ENCODE measurements at regions not wholly inside any gene's neighbourhood (a gene's known extent, or its start where the extent isn't known, plus 50 kb on each side); places are given as distances from the start of the nearest gene placed in this dataset.

DNA sequence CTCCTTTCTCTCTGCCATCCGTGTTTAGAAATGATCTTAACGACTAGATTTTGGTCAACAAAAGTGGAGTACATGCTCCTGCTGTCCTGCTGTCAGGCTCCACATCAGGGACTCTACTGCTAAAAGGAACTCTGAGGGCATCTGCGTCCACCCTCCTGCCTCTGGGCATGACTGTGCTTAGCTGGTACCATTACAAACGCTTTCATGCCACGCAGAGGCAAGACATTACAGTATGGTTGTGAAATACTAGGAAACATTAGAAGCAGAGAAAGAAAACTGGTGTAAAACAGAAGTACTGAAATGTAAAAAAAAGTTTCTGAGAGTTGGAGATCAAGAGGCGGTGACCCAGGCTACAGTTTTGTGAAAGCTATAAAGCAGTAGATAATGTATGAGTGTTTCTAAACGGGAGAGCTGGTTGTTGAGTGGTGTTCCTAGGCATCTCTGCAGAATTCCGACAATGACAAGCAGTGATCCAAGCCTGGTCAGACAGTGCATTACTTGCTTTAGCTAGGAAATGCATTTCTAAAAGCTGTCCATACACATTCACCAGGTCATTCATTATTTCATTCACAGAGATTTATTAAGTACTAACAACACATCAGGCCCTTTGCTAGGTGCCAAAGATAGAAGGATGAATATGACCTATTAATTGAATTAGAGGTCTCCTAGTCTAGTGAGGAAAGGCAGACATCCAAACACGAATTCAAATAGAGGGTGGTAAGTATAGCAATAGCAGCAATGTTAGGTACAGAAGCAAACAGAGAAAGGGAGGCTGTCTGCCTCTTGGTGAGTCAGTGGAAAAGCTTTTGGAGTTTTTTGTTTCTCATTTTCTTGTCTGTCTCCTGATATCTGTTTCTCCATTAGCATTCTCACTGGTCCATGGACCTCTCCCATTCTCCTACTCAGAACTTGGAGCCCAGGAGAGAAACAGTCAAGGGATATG lies 401.9 kb downstream of the LMO4 start:
- no peak for DNase-seq

DNA sequence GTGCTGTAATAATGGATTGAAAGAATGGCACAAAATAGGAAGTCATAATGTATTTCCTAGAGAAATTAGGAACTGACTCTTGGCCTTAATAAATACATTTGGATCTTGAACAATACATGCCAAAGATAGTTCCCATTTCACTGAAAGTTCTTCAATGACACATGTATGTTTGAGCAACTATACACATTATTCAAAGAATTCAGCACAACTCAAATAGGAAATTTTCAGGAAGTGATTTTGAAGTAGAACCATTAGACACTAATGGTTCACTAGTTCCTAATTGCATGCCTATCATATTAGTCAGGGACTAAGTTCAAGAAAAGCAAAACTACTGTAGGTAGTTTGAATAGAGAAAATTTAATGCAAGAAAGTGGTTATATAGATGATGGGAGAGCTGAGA lies 404.7 kb downstream of the LMO4 start:
- no peak for DNase-seq

DNA sequence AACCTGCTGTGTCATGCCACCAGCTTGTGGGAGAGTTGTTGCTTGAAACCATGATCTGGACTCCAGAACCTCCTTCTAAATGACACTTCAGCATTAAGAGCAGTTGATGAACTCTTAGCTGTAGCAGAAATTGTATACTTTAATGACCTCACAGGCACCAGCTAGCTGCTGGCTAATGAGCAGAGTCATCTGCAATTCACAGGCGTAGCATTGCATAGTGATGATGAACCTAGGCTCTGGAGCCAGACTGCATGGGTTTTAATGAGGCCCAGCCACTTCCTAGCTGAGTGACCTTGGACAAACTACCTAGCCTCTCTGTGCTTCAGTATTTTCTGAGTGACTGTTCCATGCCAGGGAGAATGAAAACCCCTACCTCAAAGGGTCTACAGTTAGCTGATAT lies 407.1 kb downstream of the LMO4 start:
- no peak for DNase-seq

DNA sequence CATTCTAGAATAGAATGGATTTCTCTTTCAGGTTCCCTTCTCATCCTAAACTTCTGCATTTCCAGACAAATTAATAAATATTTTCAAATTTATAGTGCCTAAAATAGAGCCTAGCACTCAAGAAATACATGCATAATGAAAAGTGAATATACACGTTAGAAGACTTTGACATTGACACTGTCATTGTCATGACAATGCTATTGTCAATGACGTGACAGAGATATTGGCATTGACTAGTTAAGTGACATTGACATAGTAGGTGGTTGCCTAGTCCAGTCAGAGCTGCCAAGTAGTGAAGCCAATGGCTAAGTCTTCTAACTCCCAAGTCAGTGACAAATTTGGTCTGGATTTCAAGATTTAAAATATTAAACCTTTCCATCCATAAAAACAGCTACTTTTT lies 410.5 kb downstream of the LMO4 start:
- DNase-seq: no peak

DNA sequence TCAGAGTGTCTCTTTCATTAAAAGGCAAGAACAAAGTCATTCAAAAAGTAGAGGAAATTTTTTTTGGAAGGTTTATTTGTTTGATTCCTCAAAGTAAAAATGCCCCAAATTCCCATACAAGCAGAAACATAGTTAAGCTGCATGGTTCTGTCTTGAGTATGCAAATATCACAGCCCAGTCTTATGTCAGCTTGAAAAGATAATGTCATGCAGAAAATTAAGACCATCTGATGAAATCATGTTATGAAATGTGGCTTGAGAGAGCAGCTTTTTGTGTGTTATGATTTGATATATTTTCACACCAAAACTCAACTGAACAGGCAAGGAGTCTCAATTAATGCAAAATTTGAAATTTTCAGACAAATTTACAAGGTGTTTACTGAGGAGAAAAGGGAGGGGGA lies 411.0 kb downstream of the LMO4 start:
- DNase-seq: no peak

DNA sequence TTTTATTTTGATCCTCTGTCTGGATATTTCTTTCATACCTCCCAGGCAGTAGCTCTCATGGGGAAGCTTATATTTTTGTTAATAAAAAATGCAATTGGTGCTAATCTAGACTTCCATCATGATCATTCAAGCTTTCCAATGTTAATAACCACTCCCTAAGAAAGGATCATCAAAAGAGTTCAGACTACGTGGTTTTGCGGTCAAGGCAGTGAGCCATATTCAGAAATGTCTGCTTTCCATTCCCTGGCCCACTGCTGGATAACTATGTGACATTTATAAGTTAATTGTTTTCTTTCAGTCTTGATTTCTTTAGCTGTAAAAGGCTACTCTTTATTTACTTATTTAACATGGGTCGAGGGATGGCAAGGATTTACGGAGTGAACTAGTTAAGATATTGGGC lies 414.6 kb downstream of the LMO4 start:
- DNase-seq: no peak

DNA sequence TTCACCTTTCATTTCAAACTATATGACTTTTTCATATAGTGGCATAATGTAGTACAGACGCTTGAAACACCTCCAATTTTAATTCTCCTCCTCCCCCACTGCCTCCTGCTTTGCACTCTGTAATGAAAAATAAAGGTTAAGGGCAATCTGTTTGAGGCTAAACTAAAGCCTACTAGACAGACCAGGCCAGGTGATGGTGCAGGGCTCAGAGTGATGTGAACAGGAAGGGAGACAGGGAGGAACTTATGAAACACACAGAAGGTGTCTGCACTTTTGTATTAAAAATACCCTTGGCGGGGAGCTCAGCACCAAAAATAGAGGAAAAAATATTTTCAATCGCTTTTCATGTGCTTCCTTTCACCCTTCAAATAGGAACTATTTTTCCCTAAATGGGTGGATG lies 415.4 kb downstream of the LMO4 start:
- no peak for DNase-seq

DNA sequence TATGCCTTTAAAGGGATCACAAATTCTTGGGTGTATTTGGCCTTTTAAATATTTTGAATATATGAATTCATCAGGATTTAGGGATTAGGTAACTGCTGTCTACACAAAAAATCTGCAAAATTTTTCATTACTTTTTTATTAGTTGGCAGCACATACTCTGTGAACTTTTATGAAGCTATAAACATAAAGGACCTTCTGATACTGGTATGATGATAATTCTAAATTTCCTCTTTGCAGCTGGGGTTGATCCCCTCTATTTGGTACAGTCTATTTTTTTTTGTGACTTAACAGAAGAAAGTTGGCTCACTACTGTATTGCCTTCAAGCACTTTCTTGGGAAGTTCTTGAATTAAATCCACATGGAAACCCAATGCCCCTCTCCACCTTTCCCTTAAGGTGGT lies 416.1 kb downstream of the LMO4 start:
- no peak for DNase-seq

DNA sequence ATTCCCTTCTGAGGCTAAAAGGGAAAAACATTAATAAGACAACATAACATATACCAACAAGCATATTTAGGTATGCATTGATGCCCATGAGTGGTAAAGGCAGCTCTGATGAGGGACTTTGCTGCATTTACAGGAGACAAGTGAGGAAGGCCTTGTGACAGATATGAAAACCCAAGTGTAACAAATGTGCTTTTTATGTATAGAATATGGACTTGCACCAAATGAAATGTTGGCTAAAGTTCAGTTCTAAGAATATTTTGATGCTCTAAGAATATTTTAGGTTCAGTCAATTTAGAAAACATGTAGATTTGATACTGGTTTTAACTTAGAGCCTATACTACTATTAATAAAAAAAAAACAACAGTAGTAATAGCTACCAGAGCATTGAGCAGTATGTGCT lies 424.7 kb downstream of the LMO4 start:
- DNase-seq: no peak

DNA sequence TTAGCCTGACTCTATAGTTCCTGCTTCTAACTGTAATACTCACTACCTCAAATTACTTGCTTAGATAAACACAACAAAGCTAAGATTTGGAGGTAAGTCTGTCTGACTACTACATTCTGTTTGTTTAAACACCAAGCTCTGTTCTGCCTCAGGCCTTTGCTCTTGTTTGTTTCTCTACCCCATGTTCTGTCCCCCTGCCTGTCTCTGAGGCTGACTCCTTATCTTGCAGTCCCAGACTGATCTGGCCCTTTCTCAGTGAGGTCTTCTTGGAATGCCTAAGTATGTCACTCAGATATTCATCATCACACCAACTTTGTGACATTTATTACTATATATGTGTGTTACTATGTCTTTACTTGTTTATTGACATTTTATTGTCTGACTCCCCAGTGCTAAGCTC lies 425.5 kb downstream of the LMO4 start:
- no peak for DNase-seq

DNA sequence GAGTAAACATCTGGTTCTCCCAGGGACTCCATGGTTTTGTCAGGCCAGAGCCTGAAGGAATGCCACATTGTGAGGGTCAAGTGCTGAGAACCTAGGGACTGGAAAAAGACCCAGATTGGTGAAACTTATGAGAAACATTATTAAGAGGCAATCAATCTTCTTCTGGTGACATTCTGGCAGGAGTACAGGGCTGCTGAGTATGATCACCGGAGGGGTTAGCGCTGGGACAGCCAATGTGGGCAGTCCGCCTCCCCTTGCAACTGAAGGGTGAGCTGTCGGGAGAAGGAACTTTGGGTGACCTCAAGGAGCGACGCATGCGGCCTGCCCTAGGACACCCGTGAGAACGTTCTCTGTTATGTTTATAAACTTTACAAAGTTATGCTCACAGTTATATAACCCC lies 429.0 kb downstream of the LMO4 start:
- DNase-seq: no peak

DNA sequence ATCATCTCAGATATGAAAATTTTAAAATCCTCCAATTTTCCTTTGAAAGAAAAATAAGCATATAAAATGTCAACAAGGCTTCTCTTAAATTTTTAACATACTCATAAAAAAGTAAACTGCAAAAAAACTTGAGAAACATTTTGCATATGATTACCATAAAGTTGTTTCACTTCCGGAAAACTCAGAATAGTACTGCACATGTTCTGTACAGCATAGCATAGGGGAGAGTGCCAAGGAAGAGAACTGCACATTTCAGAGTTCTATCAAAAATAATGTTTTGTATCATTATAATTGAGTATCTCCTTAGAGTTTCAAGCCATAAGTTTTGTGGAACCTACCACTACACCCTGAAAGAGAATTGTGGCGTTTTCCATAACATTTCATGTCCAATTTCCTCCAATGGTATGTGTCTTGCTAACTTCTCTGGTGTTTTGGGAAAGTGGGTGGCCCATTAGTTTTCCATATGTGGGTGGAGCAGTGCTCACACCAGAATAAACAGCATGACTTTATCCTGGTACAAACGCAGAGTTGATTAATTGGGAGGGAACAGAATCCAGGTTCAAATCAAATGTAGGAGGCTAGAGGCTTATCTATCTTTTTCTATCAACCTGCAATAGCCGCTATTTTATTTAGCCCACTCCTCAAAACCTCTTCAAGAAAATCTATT lies 430.9 kb downstream of the LMO4 start:
- DNase-seq: no peak

DNA sequence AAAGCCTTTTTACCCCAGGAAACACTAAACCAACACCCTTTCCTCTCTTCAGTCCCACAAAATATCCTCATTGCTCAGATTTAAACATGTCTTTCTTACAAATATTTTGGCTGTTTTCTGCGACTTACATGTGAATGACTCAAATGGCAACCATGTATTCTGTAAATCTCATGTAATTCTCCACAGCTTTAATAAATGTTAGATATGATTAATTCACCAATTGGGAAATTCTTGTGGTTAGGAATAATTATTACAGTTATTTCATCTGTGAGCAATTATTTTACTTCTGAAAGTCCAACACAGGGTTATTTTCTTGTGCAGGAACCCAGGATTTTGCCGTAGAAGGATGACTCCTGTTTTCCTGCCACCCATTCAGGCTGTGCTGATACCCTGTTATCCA lies 431.5 kb downstream of the LMO4 start:
- DNase-seq: no peak

DNA sequence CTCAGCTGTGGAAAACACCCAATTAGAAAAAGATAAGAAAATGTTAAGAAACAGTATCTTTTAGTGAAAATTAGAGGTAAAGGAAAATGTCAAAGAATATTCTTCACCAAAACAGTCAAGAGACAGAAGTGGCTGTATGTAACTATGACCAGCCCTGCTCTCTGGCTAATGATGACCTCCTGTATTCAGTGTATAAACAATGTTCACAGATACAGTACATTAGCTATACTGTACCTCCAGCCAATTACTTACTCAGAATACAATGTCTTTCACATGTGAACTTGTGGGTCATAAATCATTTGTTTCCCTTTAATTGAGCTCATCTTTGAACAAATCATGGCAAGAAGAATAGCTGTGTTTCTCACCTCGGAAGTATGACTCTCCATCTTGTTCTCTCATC lies 432.0 kb downstream of the LMO4 start:
- no peak for DNase-seq

DNA sequence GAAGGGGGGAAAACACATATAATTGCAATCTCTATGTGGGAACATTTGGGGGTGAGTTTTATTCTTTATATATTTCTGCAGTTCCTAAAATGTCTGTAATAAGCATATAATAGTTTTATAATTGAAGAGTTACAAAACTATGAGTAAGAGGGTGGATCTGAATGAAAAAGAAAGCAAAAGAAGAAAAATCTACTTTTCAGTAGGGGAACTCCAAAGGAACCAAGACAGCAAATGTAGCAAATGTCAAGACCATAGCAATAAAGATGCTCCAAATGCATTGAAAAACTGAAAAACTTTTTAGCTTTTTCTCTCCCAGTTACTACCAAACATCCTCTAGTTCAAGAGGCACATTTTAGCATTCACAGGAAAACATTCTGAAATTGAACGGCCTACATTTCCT lies 434.8 kb downstream of the LMO4 start:
- no peak for DNase-seq

DNA sequence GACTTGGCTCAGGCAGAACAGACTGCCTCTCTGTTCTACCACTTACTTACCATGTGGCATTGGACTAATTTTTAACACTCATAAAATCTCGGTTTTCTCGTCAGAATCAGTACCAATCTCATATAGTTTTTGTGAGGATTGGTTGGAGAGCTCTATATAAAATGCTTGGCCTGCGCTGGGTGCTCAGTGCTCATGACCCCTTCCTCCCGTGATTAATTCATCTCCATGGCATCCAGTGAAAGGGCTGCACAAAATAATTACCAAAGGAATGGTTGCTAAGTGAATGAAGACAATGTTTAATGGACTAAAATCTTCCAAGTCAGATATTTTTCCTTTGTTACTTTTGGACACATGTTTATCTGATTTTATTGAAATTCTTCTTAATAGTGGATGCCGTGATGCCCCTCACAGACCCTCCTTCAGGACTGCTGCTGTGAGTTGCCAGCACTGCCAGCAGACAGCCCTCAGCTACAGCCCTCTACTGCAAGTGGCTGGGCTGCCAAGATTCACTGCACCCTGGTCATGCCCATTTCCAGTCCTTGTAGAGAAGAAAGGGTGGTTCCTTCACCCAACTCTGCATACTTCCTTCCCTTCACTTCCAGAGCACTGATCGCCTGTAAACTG lies 436.5 kb downstream of the LMO4 start:
- DNase-seq: no peak

DNA sequence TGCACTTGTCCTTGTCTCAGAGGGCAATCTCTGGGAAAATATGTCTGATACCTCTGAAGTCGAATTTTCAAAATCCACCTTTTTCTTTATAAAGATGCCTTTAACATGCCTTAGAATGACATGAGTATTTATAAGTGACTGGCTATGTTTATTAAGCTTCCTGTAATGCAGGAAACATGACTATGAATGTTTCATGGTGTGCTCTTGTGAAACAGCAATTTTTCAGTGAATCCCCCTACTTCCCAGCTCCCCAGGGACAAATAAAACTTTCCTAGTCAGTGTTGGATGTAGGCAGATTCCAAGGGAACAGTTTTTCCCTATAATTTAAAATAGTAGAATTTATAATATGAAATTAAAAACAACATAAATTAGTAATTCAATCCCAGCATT lies 437.0 kb downstream of the LMO4 start:
- no peak for DNase-seq

DNA sequence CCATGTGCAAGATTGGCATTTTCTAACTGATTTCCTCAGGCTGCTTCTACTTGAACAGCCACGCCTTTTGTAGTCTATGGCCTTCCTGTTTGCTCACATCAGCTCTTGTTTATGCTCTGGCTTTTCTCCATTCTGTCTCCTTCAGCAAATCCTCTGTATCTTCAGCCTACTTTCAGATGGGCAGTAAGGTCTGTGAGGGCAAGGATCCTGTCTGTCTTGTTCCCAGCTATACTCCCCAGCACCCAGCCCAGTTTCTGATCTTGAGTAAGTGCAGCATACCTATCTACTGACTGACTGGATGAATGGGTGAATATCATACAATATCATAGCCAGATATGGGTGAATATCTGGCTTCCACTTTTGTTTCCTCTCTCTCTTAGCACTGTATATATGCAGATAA lies 438.1 kb downstream of the LMO4 start:
- DNase-seq: no peak

DNA sequence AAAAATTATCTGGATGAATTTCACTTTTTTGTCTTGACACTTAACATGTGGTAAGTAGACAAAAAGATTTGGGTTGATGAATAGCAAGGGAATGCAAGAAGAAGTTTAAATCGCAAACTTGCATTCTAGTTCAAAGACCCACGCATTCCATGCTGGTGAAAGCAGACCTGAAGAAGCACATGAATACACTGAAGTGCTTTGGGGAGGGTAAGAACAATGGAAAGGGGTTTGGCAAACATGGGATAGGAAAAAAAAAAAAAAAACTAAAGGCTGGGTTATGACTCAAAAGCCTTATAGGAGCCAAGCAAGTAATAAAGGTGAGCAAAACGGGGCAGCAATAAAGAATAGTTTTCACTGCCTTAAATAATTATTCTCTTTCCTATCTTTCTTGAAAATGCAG lies 450.2 kb downstream of the LMO4 start:
- DNase-seq: no peak

DNA sequence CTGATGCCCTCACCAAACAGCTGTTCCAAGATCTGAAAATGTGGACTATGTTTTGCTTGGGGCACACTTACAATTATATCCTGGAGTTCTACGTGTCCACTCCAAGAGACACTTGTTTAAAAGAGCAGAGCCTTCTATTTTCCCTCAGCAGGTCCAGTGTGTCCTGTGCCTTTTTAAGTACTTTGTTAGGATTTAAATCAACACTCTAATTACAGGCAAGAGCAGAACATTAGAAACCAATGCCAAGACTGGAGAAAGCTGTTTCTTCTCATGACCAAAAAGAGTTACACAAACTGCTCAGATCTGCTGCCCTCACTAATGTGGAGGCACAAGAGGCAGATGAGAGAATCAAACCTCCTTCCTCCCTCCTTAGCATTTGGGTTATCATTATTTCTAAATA lies 452.9 kb downstream of the LMO4 start:
- DNase-seq: no peak

DNA sequence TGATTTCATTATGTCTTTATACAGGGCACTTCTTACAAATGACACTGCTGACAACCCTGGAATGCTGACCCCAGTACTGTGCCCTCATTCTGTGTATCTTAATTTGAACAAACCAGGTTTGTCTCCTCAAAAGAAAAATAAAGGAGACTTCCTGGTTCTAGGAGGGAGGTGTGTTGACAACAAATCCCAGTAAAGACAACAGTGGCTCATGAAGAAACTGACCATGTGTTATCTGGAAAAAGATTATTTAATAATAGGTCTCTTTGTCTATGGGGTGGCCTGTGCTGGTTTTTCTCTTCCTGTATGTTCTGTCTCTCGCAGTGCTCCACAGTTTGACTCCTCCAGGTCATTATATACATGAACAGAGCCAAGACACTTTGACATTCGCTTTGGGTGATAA lies 454.6 kb downstream of the LMO4 start:
- no peak for DNase-seq

DNA sequence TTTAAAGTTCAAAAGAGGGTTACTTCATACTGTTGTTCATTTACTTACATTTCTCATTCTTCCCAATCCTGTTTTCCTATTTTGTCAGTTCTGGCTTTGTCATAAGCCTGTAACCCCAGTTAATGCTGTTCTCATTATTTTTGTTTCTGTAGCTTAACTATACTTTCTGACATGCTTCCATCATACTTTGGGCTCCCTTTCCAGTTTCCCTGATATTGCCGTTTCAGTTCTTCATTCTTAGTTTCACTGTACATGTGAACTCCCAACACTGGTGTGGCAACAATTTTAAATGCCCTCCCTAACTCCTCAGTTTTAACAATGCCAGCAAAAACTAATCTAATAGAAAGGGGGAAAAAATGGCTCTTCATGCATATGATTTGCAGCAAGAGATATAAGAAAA lies 456.7 kb downstream of the LMO4 start:
- DNase-seq: no peak

DNA sequence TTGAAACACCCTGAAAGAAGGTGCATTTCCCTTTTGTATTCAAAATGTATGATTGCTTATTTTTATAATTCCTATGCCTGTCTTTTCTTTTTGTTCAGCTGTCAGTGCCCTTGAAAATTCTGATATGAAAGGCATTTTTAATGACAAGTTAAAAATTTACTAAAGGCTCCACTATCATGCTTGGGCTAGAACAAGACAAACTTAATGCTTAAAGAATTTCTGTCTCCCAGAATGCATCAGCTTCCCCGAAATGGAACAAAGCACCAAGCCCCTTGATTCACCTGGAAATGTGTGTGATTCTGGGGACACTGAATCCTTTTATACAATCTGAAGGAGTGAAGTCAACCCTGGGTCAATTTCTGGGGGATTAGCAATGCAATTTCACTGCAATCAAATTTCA lies 457.5 kb downstream of the LMO4 start:
- no peak for DNase-seq
